Astrocyte (in vitro differentiated cells and primary cell): ENCODE measurements at regions not wholly inside any gene's neighbourhood (a gene's known extent, or its start where the extent isn't known, plus 50 kb on each side); places are given as distances from the start of the nearest gene placed in this dataset.

Experiments used
- EZH2 ChIP-seq: IDR thresholded peaks from 2 replicates; pipeline ENCODE4 v1.6.1; 2012; ENCODE audit warnings: mild to moderate bottlenecking, low read length, inconsistent platforms; ENCODE audit not compliant: insufficient read depth
- TF ChIP-seq, protein P1 (sequence below): IDR thresholded peaks from 2 replicates; pipeline ENCODE4 v1.5.1; 2011; ENCODE audit warnings: low read depth, mild to moderate bottlenecking, inconsistent platforms, low read length, moderate library complexity; ENCODE audit not compliant: insufficient read depth

DNA sequence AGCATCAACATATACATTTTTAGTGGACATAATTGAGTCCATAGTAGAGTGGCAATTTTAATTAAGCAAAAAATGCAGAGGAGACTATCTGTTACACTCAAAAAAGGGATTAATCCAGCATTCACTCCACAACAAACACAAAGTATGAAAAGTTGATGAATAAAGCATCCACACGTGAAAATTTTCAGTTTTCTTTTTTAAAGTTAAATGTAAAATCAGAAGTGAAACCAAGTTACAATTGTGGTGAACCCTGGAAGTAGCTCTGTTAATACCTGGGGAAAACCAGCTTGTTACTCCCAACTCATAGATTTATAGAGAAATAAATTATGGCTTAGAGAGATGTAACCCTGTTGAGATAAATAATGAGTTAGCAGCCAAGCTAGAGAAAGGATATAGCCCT, 807.8 kb downstream of the TRIB2 start:
- TF ChIP-seq, protein P1, sequence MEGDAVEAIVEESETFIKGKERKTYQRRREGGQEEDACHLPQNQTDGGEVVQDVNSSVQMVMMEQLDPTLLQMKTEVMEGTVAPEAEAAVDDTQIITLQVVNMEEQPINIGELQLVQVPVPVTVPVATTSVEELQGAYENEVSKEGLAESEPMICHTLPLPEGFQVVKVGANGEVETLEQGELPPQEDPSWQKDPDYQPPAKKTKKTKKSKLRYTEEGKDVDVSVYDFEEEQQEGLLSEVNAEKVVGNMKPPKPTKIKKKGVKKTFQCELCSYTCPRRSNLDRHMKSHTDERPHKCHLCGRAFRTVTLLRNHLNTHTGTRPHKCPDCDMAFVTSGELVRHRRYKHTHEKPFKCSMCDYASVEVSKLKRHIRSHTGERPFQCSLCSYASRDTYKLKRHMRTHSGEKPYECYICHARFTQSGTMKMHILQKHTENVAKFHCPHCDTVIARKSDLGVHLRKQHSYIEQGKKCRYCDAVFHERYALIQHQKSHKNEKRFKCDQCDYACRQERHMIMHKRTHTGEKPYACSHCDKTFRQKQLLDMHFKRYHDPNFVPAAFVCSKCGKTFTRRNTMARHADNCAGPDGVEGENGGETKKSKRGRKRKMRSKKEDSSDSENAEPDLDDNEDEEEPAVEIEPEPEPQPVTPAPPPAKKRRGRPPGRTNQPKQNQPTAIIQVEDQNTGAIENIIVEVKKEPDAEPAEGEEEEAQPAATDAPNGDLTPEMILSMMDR: no peak
- TF ChIP-seq EZH2: no peak
